ENCODE measurements at regions not wholly inside any gene's neighbourhood (a gene's known extent, or its start where the extent isn't known, plus 50 kb on each side); places are given as distances from the start of the nearest gene placed in this dataset.

GRCh38 chr14:38762845-38763244 lies 340.2 kb downstream of the SEC23A start:
- TF ChIP-seq CTCF (IDR thresholded peaks at IDR 0.05) (no peak), EZH2phosphoT487 (IDR thresholded peaks at IDR 0.05) (no peak)

All from neural progenitor cell (in vitro differentiated cells).